ENCODE measurements at regions not wholly inside any gene's neighbourhood (a gene's known extent, or its start where the extent isn't known, plus 50 kb on each side); places are given as distances from the start of the nearest gene placed in this dataset.
"Not testable (repeated sequence)": the region's sequence is repeated elsewhere in the genome, so short reads cannot be mapped to it uniquely, and the experiment has no call there.

DNA sequence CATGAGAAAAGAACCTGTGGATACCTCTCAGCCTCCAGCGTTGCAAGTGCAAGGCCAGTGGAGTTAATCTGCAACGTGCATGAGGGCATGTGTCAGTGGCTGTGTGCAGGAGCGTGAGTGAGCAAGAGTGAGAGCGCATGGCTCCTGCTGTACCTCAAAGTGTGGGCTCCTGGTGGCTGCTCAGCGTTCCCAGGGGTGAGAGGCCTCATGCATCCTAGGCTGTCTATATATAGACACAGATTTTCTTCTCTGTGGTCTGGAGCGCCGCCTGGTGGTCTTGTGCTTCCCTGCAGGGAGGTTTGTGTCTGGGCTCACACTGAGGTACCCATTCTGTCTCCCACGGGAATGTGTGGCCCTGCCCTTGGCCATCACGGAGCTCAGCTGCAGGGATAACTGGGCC, 161.8 kb upstream of the POTEB2 start:
- peak; percentile 53 for ATAC-seq
- intact Hi-C loops (cut with DNase I), result not testable (repeated sequence)

DNA sequence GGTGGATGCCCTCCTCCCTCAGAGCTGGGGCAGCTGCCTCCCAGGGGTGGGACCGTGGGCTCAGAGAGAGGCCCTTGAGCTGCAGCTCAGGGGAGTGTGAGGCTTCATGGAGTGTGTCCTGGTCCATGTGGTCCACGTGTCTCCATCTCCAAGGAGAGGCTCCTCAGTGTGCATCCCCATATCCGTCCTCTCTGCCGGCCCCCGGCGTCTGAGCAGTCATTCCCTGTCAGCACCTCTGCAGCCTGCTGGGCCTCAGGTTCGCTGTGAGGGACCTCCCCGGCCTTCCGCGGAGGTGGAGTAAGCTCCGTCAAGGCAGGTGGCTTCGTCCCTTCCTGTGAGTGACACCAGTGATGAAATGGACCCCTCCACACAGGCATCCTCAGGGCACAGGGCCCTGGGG, 160.7 kb upstream of the POTEB2 start:
- intact Hi-C loops (cut with DNase I); ATAC-seq: not testable (repeated sequence)
- DNase-seq (ENCODE audit: missing footprints), result peak; percentile 30

More for the DNA sequence above, 161.8 kb upstream of the POTEB2 start:
- DNase-seq (ENCODE audit: missing footprints), result peak; percentile 32

DNA sequence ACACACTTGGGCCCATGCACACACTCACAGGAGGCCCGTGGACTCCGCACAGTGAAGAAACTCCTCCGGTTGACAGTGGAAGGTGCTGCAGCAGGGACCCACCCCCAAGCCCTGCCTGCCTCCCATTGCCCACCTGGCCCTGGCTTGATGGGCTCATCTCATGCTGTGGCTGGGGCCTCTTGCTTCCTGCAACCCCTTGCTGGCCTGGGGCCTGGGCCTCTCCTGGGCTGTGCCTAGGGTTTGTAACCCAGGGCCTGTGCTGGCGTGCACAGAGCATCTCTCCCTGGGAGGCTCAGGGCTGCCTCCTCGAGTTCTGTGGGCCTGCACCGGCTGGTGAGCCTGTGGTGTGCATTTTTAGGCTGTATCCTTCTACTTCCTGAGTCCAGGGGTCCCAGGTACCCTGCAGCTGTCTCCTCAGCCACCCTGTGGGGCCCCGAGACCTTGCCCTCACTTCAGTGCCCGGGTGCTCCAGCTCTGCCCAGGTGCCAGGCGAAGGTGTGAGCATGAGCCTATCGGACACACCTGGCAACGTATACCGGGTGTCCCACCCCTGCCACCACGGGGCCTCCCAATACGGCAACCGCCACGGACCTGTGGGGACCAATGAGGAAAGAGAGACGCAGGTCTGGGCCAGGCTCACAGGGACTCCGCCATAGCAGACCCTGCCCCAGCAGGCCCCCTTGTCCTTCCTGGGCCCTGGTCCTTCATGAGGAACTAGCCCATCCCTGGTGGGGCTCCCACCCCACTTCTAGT, 158.3 kb upstream of the POTEB2 start:
- ATAC-seq; intact Hi-C loops (cut with DNase I): not testable (repeated sequence)
- peak; percentile 20 for DNase-seq (ENCODE audit: missing footprints)

DNA sequence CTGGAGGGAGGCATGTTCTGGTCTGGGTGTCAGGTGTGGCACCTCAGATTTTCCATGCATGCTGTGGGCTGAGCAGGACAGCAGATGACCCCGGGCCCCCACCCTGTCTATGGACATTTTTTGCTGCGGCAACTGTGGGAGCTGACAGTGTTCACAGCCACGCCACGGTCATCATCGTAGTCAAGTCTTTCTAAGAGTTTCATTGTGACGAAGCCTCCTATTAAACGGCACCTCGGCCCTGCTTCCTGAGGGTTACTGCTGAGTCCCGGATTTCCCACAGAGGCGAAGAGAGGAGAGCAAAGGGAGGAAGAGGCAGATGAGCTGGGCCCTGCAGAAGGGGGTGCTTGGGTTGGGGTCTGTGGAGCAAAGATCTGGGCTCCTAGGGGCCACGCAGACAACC, 152.1 kb upstream of the POTEB2 start:
- DNase-seq (ENCODE audit: missing footprints); intact Hi-C loops (cut with DNase I); ATAC-seq: not testable (repeated sequence)

DNA sequence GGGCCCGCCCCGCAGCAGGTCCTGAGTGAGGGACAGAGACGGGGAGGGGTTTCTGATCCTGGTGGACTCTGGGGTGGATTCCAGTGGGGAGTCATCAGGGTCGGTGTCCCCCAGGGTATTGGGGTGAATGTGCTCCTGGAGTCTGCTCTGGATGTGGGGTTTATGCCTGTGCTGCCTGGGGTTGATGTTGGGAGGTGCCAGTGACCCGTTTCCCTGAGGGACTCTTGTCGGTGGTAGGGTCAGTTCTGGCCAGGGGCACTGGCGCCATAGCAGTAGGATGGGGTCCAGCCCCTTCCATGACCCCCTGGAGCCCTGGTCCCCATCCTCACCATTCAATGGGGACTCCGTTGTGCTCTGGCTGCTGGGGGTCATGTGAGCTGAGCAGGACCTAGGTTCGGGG, 151.2 kb upstream of the POTEB2 start:
- intact Hi-C loops (cut with DNase I); ATAC-seq: not testable (repeated sequence)
- peak; percentile 64 for DNase-seq (ENCODE audit: missing footprints)

DNA sequence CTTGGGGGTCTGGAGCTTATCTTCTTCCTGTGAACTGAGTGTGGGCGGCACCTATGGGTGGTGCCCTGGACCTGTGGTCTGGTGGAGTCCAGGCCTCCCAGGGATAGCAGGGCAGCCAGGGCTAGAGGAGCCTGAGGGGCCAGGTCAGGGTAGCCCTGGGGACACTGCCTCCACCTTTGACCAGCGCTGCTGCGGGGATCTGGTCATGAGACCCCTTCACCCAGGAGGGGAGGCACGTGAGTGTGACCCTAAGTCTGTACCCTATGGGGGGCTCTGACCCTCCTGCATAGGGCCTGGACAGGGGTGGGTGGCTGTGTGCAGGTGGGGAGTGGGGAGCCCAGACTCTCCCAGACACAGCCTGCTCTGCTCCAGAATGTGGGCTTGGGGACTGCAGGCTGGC, 150.5 kb upstream of the POTEB2 start:
- peak; percentile 37 for DNase-seq (ENCODE audit: missing footprints)
- ATAC-seq; intact Hi-C loops (cut with DNase I): not testable (repeated sequence)

DNA sequence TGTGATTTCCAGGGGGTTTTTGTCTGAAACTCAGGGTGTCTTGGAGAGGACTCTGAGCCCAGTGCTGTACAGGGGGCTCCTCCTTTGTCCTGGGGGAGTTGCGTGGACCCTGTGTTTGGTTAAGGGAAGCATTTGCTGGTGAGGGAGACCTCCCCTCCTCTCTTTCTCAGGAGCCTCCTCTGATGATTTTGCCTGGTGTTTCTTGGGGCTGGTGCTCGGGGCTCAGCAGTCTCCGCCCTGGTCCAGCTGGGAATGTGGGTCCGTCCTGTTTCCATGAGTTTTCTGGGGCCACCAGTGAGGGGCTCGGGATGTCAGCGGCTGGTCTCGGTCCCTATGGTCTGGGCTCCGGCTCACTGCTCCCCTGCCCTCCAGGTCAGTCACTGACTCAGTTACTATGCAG, 149.1 kb upstream of the POTEB2 start:
- DNase-seq (ENCODE audit: missing footprints), result peak; percentile 41
- ATAC-seq; intact Hi-C loops (cut with DNase I): not testable (repeated sequence)

DNA sequence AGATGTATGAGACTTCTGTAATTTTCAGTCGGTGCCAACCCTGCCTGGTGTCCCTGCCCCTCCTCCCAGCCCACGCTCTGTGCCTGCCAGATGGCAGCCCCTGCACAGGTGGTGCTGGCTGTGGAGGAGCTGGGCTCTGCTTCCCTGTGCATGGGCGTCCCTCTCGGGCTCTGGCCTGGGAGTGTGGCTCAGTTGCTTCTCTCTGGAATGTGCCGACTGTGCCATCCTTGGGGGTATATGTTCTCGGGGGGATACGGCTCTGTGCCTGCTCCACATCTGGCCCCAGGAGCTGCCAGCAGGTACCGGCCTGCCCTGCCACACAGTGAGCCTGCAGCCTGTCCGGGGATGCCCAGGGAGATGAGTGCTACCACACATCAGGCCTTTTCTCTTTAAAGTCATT, 147.2 kb upstream of the POTEB2 start:
- intact Hi-C loops (cut with DNase I); ATAC-seq: not testable (repeated sequence)
- peak; percentile 21 for DNase-seq (ENCODE audit: missing footprints)

DNA sequence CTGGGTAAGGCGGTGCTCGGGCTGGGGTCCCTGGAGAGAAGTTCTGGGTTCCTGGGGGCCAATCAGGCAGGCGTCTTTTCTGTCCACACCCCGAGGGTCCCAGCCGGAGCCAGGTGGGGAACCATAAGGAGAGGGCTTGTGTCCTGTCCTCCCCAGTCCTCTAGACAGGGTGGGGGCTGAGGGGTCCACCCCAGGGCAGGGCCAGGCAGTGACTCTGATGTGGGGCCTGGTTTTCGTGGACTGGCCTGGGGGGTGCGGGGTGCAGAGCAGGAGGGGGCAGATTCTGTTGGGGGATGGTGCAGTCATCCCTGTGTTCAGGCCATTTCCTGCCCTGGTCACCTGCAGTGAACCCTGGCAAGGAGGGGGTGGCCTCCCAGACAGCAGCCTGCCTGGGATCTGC, 143.5 kb upstream of the POTEB2 start:
- ATAC-seq, result peak; percentile 20
- intact Hi-C loops (cut with DNase I); DNase-seq (ENCODE audit: missing footprints): not testable (repeated sequence)

DNA sequence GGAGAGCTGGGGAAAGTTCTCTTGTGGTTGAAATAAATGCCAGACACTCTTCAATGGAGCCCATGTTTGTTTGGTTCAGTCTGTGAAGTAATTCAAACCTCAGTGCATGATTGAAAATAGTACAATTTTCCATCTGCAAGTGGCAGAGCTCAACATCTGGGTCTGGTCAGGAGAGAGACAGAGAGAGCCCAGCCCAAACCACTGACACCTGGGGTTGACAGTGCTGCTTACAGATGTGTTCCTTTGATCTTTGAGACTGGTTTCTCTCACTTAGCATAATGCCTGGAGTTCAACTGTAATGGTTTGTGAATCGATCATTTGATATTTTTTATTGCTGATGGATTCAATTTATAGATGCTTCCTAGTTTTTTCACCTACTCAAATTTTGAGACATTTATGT, 137.3 kb upstream of the POTEB2 start:
- DNase-seq (ENCODE audit: missing footprints); ATAC-seq; intact Hi-C loops (cut with DNase I): not testable (repeated sequence)

DNA sequence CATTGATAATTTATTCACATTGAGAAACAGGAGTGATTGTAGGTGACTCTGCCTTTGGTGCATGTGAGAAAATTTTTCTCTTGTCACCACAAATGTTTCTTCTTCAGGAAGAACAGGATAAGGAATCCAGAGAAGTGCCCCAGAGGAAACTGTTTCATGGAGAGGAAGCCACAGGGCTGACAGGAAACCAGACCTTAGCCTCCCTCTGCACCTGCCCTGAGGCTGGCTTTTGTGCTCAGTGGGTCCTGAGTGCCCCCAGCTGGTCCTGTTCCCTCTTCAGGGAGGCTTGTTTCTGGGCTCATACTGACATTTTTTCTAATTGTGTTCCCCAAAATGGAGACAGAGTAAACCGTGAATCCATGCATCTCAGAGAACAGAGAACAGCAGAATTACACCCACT, 135.8 kb upstream of the POTEB2 start:
- DNase-seq (ENCODE audit: missing footprints); intact Hi-C loops (cut with DNase I); ATAC-seq: not testable (repeated sequence)

DNA sequence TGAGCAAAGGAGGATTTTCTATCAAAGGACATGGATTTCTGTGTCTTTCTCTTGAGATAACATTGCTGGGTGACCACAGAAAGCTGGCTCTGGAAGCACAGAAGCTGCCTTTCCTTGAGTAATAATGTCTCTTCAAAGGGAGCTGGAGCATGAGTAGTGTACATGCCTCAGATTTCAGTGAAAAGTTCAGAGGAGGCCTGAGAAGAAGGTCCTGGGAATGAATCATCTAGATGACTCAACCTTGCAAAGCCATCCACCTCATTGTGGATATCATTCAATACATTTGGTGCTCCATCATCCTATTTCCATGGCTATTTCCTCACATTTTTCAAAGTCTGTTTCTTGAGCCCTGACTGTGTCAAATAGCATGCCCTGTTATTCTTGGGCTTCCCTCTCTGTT, 125.6 kb upstream of the POTEB2 start:
- DNase-seq (ENCODE audit: missing footprints); intact Hi-C loops (cut with DNase I); ATAC-seq: not testable (repeated sequence)

DNA sequence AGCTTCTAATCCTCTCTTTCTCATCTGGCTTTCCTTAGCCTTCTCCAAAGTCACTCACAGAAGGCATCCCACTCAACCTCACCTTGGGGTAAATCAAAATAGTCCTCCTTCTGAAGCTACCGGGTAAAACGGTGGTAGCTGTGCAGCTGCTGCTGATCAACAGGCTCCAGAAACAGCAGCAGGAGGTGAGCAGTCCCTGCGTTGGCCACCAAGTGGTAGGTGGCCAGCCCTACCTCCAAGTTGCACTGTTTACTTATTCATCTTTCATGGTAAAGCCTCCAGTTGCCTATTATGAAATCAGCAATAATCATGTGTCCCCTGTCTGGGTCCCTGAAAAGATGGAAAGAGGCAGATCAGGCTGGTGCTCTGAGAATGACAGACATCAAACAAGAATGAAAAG, 125.1 kb upstream of the POTEB2 start:
- ATAC-seq; intact Hi-C loops (cut with DNase I): not testable (repeated sequence)
- DNase-seq (ENCODE audit: missing footprints), result peak; percentile 39

DNA sequence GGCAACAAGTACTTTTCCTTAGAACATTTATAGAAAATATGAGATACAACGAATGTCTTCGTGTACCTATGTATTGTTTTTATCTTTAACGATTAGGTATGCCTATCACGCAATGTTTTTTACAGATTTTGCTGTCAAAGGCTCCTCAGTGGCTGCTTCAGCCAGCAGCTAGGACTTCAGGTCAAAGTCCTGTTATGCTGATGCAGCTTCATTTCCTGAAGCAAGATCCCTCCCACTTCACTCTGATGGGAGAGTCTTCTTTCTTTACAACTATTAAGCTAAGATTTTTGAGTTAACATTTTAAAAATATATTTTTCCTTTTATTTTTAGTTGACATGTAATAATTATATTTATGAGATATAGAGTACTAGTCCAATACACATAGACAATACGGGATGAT, 120.7 kb upstream of the POTEB2 start:
- ATAC-seq; DNase-seq (ENCODE audit: missing footprints); intact Hi-C loops (cut with DNase I): not testable (repeated sequence)

DNA sequence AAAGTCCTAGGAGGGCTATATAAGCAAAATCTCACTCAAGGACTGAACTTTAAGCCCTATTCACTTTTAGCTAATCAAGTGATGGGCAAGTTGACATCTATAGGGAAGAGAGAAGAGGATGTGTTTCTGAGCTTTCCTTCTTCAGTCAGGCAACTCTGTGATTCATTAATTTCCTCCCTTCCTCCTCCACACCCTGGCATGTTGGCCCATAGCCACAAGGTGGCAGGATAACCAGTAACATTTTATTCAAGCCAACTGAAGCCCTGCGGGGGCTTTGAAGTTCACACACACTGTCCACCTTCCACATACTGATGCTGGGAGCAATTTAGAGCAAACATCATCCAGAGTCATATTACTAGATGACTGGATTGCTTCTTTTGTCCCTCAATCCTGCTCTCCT, 111.9 kb upstream of the POTEB2 start:
- ATAC-seq; intact Hi-C loops (cut with DNase I); DNase-seq (ENCODE audit: missing footprints): not testable (repeated sequence)

DNA sequence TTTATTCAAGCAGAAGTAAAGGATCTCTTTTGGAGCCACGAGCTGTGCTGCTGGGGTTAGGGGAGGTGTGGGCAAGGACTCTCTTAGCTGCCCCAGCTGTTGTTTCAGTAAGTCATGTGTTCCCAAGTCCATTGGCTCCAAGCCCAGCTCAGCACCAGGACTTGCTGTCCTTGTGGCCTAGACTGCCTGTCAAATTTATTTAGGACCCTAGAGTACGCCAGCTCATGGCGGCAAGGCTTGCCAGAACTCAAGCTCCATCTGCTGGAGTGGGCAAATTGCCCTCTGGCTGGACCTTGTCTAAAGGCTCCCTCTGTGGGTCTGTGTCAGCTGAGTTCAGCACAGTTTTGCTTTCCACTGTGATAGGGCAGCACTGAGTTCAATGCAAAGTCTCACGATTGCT, 106.6 kb upstream of the POTEB2 start:
- ATAC-seq, result peak; percentile 98
- DNase-seq (ENCODE audit: missing footprints); intact Hi-C loops (cut with DNase I): not testable (repeated sequence)

DNA sequence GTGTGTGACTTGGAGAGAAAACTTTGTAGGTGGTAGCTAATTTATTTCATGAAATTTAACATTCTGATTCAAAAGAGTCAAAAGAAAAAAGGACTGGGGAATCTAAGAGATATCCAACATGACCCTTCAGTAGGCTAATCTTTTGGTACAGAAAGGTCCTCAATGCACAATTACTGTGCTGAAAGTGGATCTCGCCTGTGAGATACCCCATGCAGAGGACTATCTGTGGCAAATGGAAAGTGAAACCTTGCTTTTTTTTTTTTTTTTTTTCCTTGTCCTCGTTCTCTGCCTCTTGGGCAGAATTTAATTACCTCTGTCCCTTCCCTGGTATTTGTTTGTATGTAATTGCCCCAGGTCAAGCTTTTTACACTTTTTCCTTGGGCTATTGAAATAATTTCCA, 93.2 kb upstream of the POTEB2 start:
- intact Hi-C loops (cut with DNase I); DNase-seq (ENCODE audit: missing footprints); ATAC-seq: not testable (repeated sequence)

DNA sequence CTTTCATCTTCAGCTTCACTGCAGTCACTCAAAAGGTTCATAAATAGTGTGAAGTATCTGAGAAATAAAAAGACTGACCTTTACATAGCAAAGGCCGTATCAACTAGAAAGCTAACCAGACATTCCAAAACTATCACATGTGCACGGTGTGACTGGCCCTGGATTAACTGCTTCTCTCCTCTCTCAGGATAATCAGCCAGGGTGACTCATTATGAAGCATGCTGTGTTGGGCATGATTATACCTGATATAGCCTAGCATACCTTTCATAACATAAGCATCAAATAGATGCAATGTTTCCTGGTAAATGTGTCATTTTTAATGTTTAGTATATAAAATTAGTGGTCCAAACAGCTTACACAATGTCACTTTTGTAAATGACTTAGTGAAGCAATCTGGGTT, 63.2 kb upstream of the POTEB2 start:
- DNase-seq (ENCODE audit: missing footprints); ATAC-seq; intact Hi-C loops (cut with DNase I): not testable (repeated sequence)
